GM18858 (cell line): ENCODE measurements at regions not wholly inside any gene's neighbourhood (a gene's known extent, or its start where the extent isn't known, plus 50 kb on each side); places are given as distances from the start of the nearest gene placed in this dataset.
"Not testable (repeated sequence)": the region's sequence is repeated elsewhere in the genome, so short reads cannot be mapped to it uniquely, and the experiment has no call there.

Experiments used
- ATAC-seq: cut with Tn5 transposase; IDR thresholded peaks from one replicate; pipeline ENCODE4 v1.9.1; 2021; ENCODE audit not compliant: unreplicated experiment

DNA sequence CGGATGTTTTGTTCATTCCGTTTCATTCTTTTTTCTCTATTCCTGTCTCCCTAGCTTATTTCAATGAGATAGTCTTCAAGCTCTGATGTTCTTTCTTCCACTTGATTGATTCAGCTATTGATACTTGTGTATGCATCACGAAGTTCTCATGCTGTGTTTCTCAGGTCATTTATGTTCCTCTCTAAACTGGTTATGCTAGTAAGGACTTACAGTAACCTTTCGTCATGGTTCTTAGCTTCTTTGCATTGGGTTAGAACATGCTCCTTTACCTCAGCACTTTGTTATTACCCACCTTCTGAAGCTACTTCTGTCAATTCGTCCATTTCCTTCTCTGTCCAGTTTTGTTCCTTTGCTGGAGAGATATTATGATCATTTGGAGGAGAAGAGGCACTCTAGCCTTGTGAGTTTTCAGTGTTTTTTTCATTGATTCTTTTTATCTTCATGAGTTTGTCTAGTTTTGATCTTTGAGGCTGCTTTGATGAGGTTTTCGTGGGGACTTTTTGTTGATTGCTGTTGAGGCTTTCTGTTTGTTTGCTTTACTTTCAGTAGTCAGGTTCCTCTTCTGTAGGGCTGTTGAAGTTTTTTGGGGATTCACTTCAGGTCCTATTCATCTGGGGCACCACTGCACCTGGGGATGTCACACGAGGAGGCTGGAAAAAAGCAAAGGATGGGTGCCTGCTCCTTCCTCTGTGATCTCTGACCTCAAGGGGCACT lies 496.9 kb upstream of the LRRC7 start:
- ATAC-seq: no peak

DNA sequence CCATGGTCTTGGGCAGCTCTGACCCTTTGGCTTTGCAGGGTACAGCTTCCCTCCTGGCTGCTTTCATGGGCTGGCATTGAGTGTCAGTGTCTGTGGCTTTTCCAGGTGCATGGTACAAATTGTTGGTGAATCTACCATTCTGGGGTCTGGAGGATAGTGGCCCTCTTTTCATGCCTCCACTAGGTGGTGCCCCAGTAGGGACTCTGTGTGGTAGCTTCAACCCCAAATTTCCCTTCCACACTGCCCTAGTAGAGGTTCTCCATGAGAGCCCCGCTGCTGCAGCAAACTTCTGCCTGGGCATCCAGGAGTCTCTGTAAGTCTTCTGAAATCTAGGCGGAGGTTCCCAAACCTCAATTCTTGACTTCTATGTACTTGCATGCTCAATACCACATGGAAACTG lies 494.5 kb upstream of the LRRC7 start:
- no peak for ATAC-seq

DNA sequence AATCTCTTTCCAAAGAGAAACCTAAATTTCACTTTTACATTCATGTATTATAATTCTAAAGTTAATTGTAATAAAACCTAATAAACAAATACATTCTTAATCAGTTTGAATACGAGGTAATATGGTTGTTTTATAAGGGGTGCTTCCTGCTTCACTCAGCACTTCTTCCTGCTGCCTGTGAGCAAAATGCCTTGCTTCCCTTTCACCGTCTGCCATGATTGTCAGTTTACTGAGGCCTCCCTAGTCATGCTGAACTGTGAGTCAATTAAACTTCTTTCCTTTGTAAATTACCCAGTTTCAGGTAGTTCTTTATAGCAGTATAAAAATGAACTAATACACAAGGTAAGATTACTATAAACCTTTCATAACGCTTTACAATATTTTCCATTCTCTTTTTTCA lies 491.1 kb upstream of the LRRC7 start:
- no peak for ATAC-seq

DNA sequence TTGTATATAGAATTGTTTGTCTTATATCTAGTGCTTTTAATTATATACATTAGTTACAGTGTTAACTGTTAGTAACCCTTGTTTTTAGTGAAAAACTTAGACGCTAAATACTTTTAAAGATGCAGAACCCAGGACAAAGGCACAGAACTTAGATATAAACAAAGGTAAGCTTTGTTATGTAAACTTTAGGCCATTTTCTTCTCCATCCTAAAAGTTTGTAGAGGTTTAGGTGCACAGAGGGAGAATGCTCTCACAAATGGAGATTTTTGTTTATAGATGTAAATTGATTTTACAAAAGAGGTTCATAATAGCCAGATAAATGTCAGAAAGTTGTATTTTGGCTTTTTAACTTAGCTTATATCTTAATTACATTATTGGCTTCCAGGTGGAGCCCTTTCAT lies 490.5 kb upstream of the LRRC7 start:
- no peak for ATAC-seq

DNA sequence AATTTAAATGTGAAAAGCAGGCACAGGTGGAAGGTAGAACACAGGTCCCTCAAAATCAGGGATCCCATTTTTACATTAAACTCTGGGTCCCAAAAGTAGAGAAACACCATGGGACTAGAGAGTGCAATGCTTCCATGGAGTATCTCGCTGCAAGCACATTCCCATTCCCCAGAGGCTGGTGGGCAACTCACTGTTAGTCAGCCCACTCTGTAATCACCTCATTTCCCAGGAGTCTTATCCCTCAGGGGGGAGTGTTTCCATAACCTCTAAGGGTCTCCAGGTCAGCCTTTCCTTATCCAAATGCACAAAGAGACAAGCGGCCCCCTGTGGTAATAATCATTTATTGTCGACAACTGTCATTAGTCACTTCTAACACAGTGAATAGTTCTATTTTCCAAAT lies 490.1 kb upstream of the LRRC7 start:
- ATAC-seq: no peak

DNA sequence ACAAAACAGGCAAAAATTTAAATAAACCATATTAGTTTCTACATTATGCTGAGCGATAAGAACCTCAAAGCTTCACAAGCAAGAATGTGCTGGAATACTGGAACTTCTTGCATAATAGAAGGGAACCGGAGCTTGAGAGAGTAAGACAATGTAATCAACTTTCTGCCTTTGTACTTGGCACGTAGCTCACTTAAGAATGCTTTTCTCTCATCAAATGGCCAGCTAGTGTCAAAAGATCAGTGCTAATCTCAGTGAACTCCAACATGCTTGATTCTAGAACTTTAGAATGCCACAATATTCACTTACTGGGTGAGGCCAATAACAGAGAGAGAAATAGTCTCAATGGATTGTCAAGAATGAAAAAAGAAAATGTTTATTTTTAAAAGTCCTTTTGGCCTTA lies 486.1 kb upstream of the LRRC7 start:
- ATAC-seq: no peak

DNA sequence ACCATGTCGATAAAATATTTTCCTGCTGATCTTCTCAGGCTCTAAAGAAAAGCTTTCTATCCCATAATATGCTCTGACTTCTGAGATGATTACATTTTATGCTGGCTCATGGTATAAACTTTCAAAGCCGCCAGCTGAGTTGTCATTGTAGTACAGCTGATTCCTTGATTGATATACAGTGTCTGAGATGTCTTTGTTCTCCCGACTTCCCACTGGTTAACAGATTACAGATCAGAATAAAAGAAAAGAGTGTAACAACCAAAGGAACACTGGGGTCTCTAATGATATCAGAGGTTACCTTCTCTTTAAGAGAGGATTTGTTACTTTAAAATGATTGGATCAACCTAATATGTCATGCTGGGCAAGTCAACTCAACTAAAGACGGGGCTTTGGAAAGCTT lies 485.4 kb upstream of the LRRC7 start:
- ATAC-seq: no peak

DNA sequence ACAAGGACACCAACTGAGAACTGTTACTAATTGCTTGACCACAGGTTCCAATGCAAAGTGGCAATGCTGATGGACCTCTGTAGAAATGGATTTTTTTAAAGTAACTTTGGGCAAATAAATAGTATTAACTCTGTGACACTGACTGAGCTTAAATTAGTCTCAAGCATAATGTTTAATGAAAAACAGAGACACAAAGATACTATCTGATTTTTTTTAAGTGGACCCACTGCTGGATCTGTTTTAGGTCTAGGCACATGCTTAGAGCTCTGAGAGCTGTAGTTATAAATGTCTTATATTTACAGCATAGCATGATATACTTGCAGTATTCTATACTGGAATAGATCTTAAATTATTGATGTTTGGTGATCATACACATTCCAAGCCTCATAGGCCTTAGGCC lies 481.6 kb upstream of the LRRC7 start:
- no peak for ATAC-seq

DNA sequence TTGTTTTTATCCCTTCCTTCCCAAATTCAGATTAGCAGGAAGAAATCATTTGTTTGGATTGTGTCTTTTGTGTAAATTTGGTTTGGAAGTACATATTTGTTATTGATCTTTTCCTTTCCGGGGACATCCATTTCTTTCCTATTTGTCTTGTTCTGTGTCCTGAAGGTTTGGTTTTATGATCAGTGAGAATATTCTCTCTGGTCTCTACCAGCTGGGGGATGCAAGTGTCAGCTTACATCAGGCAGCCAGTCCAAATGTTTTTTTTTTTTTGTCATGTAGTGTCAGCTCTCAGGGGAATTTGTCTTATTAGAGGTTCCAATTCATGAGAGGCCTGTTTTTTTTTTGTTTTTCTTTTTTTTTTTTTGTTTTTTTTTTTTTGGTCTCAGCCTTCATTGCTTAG lies 479.2 kb upstream of the LRRC7 start:
- no peak for ATAC-seq

DNA sequence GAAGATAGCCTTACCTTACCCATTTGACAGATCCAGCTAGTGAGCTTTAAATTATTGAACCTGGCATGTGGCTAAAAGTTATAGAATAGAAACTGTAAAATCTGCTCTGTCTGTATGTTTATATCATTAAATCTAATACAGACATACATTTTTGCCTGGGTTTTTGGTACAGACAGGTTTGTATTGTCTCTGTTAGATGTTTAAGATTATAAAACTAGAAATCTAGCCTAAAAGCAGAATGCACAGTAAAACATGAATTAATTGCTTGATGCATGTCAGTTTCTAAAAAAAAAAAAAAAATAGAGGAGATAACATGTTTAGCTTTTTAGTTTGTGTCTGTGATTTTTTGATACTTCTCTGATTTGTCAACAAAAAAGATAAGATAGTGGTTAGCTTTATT lies 477.6 kb upstream of the LRRC7 start:
- ATAC-seq: no peak

DNA sequence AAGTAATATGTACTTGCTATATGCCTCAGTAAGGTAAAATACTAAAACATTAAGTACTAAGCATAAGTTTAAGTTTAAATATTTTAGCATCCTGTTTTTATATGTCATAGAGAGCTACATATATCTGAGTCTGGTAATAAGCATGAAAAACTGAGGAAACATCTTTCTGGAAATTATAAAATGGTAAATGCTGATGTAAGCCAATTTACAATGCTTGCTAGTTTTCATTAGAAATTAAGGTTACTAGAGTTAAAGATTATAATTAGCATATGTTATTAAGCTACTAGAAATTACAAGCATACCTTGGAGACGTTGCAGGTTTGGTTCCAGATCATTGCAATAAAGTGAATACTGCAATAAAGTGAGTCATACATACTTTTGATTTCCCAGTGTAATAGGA lies 477.0 kb upstream of the LRRC7 start:
- ATAC-seq: no peak

DNA sequence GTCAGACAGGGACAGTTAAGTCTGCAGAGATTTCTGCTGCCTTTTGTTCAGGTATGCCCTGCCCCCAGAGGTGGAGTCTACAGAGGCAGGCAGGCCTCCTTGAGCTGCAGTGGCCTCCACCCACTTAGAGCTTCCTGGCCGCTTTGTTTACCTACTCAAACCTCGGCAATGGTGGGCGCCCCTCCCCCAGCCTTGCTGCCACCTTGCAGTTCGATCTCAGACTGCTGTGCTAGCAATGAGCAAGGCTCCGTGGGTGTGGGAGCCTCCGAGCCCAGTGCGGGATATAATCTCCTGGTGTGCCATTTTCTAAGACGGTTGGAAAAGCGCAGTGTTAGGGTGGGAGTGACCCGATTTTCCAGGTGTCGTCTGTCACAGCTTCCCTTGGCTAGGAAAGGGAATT lies 465.7 kb upstream of the LRRC7 start:
- ATAC-seq: not testable (repeated sequence)

DNA sequence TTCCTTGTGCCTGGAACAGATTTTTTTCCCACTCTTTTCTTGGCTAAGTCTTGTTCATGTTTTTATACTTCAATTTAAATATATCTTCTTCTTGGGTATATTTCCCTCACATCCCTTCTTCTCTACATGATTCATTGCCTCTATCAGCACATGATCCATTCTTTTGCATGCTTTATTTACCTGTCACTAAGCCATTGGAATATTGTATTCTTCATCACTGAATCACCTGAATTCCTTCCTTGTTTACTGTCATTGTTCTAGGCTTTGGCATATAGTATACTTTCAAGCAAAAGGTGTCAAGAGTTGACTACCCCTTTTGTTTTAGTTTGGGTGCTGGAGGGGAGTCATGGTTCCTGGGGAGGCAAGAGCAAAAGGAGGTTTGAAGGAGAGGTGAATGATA lies 464.5 kb upstream of the LRRC7 start:
- no peak for ATAC-seq

DNA sequence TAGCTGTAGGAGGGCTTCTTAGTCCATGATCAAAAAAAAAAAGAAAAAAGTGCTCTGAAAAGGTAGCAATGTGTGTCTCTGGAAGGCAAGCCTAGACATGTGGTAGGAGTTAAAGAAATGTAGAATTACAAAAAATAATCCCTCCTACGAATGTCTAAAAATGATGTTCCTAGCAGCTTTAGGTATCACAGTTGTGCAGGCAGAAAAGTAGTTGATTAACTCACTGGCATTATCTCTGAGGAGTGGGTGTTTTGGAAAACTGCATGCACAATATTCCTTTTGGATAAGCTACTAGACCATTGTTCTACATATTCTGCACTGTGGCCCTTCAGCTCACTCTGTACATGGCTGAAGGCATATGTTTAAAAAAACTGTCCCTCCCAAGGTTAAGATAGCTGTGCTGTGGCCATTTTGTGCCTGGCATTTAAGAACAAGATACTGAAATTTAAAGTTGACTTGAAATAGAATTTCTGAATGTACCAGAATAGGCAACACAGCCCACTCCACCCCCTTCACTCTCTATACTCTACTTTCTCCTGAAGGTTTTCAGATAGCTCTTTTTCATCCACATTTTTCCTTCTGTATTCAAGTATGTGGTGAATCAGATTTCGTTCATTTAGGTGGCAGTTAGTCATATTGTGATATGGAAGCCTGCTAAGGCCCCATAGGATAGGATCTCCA lies 463.9 kb upstream of the LRRC7 start:
- no peak for ATAC-seq

DNA sequence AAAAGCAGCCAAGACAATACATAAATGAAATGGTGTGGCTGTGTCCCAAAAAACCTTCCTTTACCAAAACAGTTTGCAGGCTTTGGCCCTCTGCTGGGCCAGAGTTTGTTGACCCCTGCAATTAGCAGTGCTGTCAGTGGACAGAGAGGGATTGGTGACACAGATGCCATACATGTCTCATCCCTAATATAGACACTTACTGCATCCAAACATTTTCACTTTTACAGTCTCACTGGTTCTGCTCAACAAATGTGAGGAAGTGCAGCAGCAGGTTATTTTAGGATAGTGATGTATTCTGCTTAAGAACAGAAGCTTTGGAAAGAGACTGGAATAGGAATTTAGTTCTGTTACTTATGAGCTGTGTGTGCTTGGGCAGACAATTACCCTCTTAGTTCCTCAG lies 462.8 kb upstream of the LRRC7 start:
- ATAC-seq: no peak

DNA sequence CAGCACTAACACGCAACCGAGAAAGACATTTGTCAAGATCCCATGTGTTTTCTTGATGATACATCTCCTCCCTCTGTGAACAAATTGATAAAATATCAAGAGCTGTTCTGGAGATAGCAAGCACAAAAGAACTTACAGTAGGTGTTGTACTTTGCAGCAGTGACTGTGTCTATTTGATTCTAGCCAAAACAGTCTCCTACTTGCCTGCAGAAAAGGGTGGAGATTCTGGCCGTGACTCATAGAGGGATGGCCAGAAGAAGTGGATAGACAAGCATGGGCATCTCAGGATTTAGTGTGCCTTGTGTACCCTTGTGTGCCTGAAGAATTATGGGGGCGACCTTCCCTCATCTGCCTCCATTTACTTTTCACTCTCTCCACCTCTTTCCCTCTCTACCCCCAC lies 458.4 kb upstream of the LRRC7 start:
- ATAC-seq: no peak

DNA sequence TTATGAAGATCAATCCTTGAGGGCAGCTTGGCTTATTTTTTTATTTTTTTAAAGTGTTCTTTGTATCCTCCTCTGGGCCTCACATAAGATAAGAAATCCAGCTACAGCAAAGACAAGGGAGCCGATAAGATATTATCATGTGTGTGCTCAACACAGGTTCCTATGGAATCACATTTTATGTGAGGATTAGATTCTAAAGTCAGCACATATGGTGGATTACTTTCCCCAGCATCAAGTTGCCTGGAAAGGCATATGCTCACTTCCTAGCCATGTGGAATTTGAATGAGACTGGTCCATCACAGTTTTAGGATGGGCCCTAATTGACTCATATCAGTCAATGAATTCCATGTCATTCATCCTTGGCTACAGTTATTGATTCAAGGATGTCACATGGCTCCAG lies 456.9 kb upstream of the LRRC7 start:
- ATAC-seq: no peak

DNA sequence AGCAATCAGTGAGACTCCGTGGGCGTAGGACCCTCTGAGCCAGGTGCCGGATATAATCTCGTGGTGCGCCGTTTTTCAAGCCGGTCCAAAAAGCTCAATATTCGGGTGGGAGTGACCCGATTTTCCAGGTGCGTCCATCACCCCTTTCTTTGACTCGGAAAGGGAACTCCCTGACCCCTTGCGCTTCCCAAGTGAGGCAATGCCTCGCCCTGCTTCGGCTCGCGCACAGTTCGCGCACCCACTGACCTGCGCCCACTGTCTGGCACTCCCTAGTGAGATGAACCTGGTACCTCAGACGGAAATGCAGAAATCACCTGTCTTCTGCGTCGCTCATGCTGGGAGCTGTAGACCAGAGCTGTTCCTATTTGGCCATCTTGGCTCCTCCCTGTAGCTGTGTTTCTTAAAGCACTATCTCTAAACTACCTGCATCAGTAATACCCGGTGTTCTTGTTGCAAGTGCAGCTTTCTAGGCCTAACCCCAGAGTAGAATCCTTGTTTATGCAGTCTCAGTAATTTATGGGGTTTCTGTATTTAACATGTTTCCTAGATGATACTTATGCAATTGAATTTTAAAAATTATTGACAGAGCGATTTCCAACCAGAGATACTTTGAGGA lies 447.5 kb upstream of the LRRC7 start:
- not testable (repeated sequence) for ATAC-seq

DNA sequence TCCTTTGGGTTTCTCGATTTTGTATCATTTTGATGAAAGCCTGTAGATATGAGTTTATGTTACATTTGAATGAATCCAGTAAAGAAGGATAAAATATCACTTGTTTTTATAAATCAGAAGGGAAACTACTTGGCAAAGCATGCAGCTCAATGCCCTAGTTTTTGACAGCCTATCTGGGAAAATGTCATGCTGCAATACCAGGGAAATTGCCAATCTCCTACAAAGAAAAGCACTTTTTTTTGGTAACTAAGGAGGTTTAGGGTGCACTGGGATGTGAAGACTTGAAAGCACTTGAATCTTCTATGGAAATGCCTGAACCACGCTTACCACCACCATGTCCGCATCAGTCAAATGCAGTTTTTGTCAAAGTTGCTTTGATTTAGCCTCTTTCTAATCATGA lies 446.9 kb upstream of the LRRC7 start:
- no peak for ATAC-seq

DNA sequence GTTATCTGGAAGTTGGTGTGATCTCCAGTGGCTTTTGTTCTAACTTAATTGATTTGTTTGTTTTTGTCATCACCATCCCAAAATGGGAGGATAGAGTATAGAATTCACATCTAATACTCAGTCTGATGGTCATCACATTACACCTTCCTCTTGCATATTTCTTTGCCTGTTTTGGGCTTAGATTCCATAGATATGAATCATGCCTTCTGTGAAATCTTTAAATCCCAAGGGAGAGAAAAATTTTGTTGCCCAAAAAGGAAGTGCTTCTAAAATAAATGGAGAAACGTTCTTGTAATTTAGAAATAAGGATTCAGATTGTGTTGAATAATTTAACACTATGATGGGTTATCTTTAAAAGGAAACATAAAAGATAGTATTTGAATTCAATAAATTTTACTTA lies 446.0 kb upstream of the LRRC7 start:
- ATAC-seq: no peak

DNA sequence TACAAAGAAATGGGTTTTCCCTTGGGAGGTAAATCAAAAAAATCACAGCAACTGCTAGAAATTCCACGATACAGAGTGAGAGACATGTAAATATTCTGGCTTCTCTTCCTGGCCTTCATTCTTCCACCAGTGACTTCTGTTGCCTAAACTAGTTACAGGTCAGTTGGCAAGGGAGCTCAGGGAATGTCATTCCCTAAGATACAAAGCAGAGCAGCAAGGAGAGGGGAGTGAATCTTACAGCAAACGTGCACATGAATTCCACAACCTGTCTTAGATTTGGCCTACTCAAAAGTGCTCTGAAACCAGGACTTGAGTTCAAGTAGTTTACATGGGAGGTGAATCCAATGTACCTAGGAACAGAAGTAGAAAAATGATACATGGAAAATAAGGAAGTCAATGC lies 445.3 kb upstream of the LRRC7 start:
- ATAC-seq: no peak

DNA sequence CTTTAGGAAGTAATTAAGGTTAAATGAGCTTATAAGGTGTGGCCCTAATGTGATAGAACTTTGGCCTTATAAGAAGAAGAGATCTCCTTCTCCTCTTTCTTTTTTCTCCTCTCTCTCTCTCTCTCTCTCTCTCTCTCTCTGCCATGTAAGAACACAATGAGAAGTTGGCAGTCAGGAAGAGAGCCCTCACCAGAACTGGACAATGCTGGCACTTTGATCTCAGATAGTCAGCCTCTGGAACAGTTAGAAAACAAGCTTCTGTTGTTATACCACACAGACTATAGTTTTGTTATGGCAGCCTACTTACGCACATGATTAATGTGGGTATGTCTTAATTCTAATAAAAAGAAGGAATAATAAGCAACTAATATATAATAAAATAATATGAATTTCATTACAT lies 444.2 kb upstream of the LRRC7 start:
- no peak for ATAC-seq

DNA sequence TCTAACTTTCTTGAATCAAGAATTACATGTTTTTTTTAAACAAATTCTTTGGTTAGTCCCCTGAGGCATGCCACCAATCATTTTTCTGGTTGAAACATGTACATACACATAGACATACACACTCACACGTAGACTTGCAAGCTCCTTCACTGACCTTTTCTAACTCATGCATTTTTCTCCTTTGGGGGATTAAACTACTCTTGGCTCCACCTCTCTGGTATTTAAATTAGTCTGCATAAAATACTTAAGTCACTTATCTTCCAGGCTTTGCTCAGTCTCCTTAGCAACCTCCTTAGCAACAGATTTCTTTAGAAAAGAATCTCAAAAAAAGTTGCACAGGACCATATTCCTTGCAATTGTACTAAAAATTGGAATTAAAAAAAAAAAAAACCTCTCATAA lies 440.9 kb upstream of the LRRC7 start:
- ATAC-seq: no peak
